HCT116 (cell line): ENCODE measurements at regions not wholly inside any gene's neighbourhood (a gene's known extent, or its start where the extent isn't known, plus 50 kb on each side); places are given as distances from the start of the nearest gene placed in this dataset.

Source experiments
- ATAC-seq: fragments of 200-7000 bp; cut with Tn5 transposase; 2 replicates; pipeline ENCODE4 v1.9.1; 2020; ENCODE audit warnings: mild to moderate bottlenecking, moderate library complexity
- BruUV-seq: library from RNA; stranded (reverse); fragments of 400-500 nt; replicated peaks from 2 replicates; lab custom pipeline; 2021; lab: Mats Ljungman, UMichigan
- CTCF ChIA-PET: fragments of 300-600 bp; sonication (Branson Sonifier 250); formaldehyde crosslinking; loops from one replicate; lab custom pipeline; 2021; ENCODE audit warnings: antibody characterized with exemption; lab: Charles Lee
- POLR2A ChIA-PET: fragments of 300-600, 350-600 bp; sonication (Branson Sonifier 250); formaldehyde crosslinking; loops from one replicate; lab custom pipeline; 2021; ENCODE audit warnings: antibody characterized with exemption; lab: Charles Lee
- RAD21 ChIA-PET, 2 experiments: fragments of 300-600 bp; sonication (Branson Sonifier 250); formaldehyde crosslinking; loops; one replicate each; lab custom pipeline; 2023; ENCODE audit warnings: low total read pairs in 2 of 2; ENCODE audit not compliant: uncharacterized antibody in 2 of 2, unreplicated experiment in 2 of 2, low non-redundant PET in 1 of 2; lab: Charles Lee
- DNase-seq: peaks from one replicate; pipeline ENCODE4 v3.0.0-alpha.2; 2010; ENCODE audit warnings: low read depth, low spot score
- H2AFZ ChIP-seq: fragments of 200-600 bp; shearing (Covaris generic), sonication (generic); 2 replicates; pipeline ENCODE4 v1.6.1; 2017; ENCODE audit warnings: low read depth, mixed run types, mixed read lengths, antibody characterized with exemption, low read length; ENCODE audit not compliant: poor library complexity, severe bottlenecking
- H3K27ac ChIP-seq: 2 replicates; pipeline ENCODE4 v1.5.1; 2012; ENCODE audit warnings: low read depth, low read length
- H3K27me3 ChIP-seq: fragments of 200-600 bp; sonication (generic); 2 replicates; pipeline ENCODE4 v1.6.1; 2016; ENCODE audit warnings: mixed run types, low read length, mixed read lengths; ENCODE audit not compliant: insufficient read depth
- H3K36me3 ChIP-seq, 2 experiments: fragments of 200-500 bp in 1 of 2; fragments of 200-600 bp in 1 of 2; sonication (Bioruptor generic) in 1 of 2; sonication (generic) in 1 of 2; 2 replicates each; pipeline versions ENCODE4 v1.5.1 to v1.6.1; 2014 to 2016; ENCODE audit warnings: low read length in 2 of 2, inconsistent platforms in 1 of 2, mixed read lengths in 1 of 2, mixed run types in 1 of 2; ENCODE audit not compliant: insufficient read depth in 2 of 2, control insufficient read depth in 1 of 2
- H3K4me1 ChIP-seq, 2 experiments: fragments of 200-600 bp in 1 of 2; sonication (generic) in 1 of 2; 2 replicates each; pipeline versions ENCODE4 v1.5.1 to v1.6.1; 2012 to 2017; ENCODE audit warnings: low read length in 2 of 2, inconsistent platforms in 1 of 2, mild to moderate bottlenecking in 1 of 2, mixed read lengths in 1 of 2, mixed run types in 1 of 2, moderate library complexity in 1 of 2; ENCODE audit not compliant: insufficient read depth in 2 of 2, control insufficient read depth in 1 of 2
- H3K4me2 ChIP-seq: fragments of 200-600 bp; sonication (generic); 2 replicates; pipeline ENCODE4 v1.6.1; 2017; ENCODE audit warnings: mixed run types, low read length, mixed read lengths
- H3K4me3 ChIP-seq, 2 experiments: fragments of 200-600 bp in 1 of 2; sonication (generic) in 1 of 2; replicated peaks in 1 of 2; 2 replicates each; pipeline ENCODE4 v1.5.1; 2011 to 2016; ENCODE audit warnings: low read length in 2 of 2, control low read depth in 1 of 2, low read depth in 1 of 2, mild to moderate bottlenecking in 1 of 2, mixed read lengths in 1 of 2, mixed run types in 1 of 2
- H3K79me2 ChIP-seq: fragments of 200-600 bp; sonication (generic); 2 replicates; pipeline ENCODE4 v1.6.1; 2017; ENCODE audit warnings: mild to moderate bottlenecking, mixed run types, low read length, moderate library complexity, mixed read lengths; ENCODE audit not compliant: insufficient read depth
- H3K9ac ChIP-seq: fragments of 200-600 bp; sonication (generic); 2 replicates; pipeline ENCODE4 v1.6.1; 2016; ENCODE audit warnings: low read length, mixed read lengths
- H3K9me2 ChIP-seq: fragments of 200-600 bp; sonication (generic), shearing (Covaris generic); 2 replicates; pipeline ENCODE4 v1.6.1; 2017; ENCODE audit warnings: mixed run types, mild to moderate bottlenecking, moderate library complexity; ENCODE audit not compliant: insufficient read depth
- H3K9me3 ChIP-seq, 2 experiments: fragments of 200-500 bp in 1 of 2; fragments of 200-600 bp in 1 of 2; sonication (Bioruptor generic) in 1 of 2; sonication (generic) in 1 of 2; 2 replicates each; pipeline ENCODE4 v1.6.1; 2014 to 2017; ENCODE audit warnings: low read length in 2 of 2, mixed read lengths in 2 of 2, inconsistent platforms in 1 of 2, low read depth in 1 of 2, mild to moderate bottlenecking in 1 of 2, mixed run types in 1 of 2, moderate library complexity in 1 of 2; ENCODE audit not compliant: control insufficient read depth in 1 of 2, insufficient read depth in 1 of 2
- H4K20me1 ChIP-seq: fragments of 200-600 bp; sonication (generic), shearing (Covaris generic); 2 replicates; pipeline ENCODE4 v1.6.1; 2017; ENCODE audit warnings: mixed run types, mild to moderate bottlenecking, moderate library complexity; ENCODE audit not compliant: insufficient read depth
- CBX3 ChIP-seq: IDR thresholded peaks from 2 replicates; pipeline ENCODE4 v1.6.1; 2012; ENCODE audit warnings: low read depth
- CTCF ChIP-seq, 3 experiments: fragments of 200-600 bp in 1 of 3; sonication (generic) in 1 of 3; IDR thresholded peaks in 2 of 3; conservative IDR thresholded peaks in 1 of 3; 2 replicates each; pipeline ENCODE4 v1.5.1; 2012 to 2017; ENCODE audit warnings: low read depth in 2 of 3, low read length in 2 of 3, antibody characterized with exemption in 1 of 3, borderline replicate concordance in 1 of 3, control low read depth in 1 of 3, mild to moderate bottlenecking in 1 of 3, mixed read lengths in 1 of 3, mixed run types in 1 of 3, moderate library complexity in 1 of 3; ENCODE audit not compliant: insufficient read depth in 1 of 3
- RAD21 ChIP-seq: IDR thresholded peaks from 2 replicates; pipeline ENCODE4 v1.6.1; 2012; ENCODE audit warnings: low read depth, mild to moderate bottlenecking
- YY1 ChIP-seq: IDR thresholded peaks from 2 replicates; pipeline ENCODE4 v1.6.1; 2011; ENCODE audit warnings: low read length, low read depth, moderate library complexity, mild to moderate bottlenecking; ENCODE audit not compliant: insufficient replicate concordance; ENCODE audit errors: extremely low read depth
- intact Hi-C: fragments of 100-400 bp; cut with micrococcal nuclease; formaldehyde crosslinking; loops from 2 replicates; pipeline ENCODE4 v1.10.0; 2022

DNA sequence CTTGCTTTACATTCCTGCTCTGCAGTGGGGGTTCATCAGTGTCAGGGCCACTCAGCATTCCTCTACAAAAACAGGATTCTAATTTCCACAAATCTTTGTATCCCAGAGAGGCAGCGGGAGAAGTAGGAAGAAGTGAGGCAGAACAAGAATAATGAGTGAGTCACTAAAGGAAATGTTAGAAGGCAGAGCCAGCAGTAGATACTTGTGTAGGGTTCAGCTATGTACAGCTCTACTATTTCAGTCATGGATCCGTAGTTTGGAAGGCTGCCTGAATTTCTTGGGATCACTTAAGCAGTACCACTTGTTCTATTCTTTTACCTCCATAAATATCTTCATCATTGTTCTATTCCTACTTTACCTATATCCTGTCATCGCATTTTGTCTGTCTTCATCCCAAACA, 246.3 kb upstream of the TLE4 start:
- POLR2A ChIA-PET, result no interaction called here
- DNase-seq (no peak), ATAC-seq (no peak)
- intact Hi-C loops, result no loop called here
- H3K9ac ChIP-seq, result no peak overlapping the region
- no TSS peak for BruUV-seq
- H4K20me1 ChIP-seq, result no peaks in the 10 kb centered on the region
- CTCF ChIA-PET, result no interaction called here
- TF ChIP-seq YY1, result no peak
- H3K4me1 ChIP-seq, result no peaks in the 10 kb centered on the region
- no peaks in the 10 kb centered on the region for H3K9me2 ChIP-seq
- RAD21 ChIA-PET, result no interaction called here
- no peak overlapping the region for H2AFZ ChIP-seq
- H3K27ac ChIP-seq, result no peak overlapping the region
- no peaks in the 10 kb centered on the region for H3K27me3 ChIP-seq
- H3K36me3 ChIP-seq, result no peaks in the 10 kb centered on the region
- no peaks in the 10 kb centered on the region for H3K9me3 ChIP-seq
- no peak overlapping the region for H3K4me2 ChIP-seq
- H3K79me2 ChIP-seq, result no peaks in the 10 kb centered on the region
- no peak overlapping the region for H3K4me3 ChIP-seq

DNA sequence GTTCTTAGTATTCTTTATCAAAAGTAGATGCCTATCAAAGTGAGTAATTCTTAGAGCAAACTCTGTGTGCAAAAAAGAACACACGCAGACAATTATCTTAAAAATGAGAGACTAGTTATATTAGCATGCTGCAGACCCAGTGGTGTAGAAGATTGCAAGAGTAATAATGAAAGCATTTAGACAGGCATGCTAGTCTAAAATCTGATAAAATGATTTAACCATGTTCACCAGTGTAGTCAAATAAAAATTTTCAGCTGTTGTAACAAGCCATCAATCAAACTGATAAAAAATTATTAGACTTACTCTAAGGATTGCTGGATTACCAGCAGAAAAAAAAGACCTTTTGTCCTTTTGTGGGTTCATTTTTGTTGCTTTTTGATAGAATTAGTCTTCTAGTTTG, 241.9 kb upstream of the TLE4 start:
- Histone ChIP-seq H3K9me3 (no peaks in the 10 kb centered on the region; a peak in 2 of 4 replicates), H2AFZ (no peak overlapping the region), H3K4me1 (no peaks in the 10 kb centered on the region), H3K4me2 (no peak overlapping the region), H3K27ac (no peak overlapping the region), H3K79me2 (no peaks in the 10 kb centered on the region), H3K4me3 (no peak overlapping the region), H4K20me1 (no peaks in the 10 kb centered on the region), H3K27me3 (no peaks in the 10 kb centered on the region), H3K9me2 (no peaks in the 10 kb centered on the region), H3K9ac (no peak overlapping the region), H3K36me3 (no peaks in the 10 kb centered on the region)
- no peak for ATAC-seq
- no peak for DNase-seq
- RAD21 ChIA-PET, result no interaction called here
- CTCF ChIA-PET, result no interaction called here
- intact Hi-C loops, result no loop called here
- BruUV-seq, result no TSS peak
- POLR2A ChIA-PET, result no interaction called here
- TF ChIP-seq RAD21 (no peak), CBX3 (no peak), CTCF (IDR thresholded peaks at IDR 0.05 in 2 of 3, conservative IDR thresholded peaks at IDR 0.05 in 1 of 3; ENCODE audit: borderline replicate concordance in 1 of 3, insufficient read depth in 1 of 3, low read depth in 2 of 3, low read length in 2 of 3) (no peak)
